ENCODE measurements at regions not wholly inside any gene's neighbourhood (a gene's known extent, or its start where the extent isn't known, plus 50 kb on each side); places are given as distances from the start of the nearest gene placed in this dataset.

GRCh38 chr2:63658176-63658968 lies 69.6 kb downstream of the MDH1 start:
- no peak overlapping the region for H3K27ac ChIP-seq
- DNase-seq (ENCODE audit: low spot score), result no peak
- POLR2A ChIA-PET (ENCODE audit: low non-redundant PET), result no interaction called here
- CTCF ChIA-PET, result no interaction called here
- TF ChIP-seq, protein P1, sequence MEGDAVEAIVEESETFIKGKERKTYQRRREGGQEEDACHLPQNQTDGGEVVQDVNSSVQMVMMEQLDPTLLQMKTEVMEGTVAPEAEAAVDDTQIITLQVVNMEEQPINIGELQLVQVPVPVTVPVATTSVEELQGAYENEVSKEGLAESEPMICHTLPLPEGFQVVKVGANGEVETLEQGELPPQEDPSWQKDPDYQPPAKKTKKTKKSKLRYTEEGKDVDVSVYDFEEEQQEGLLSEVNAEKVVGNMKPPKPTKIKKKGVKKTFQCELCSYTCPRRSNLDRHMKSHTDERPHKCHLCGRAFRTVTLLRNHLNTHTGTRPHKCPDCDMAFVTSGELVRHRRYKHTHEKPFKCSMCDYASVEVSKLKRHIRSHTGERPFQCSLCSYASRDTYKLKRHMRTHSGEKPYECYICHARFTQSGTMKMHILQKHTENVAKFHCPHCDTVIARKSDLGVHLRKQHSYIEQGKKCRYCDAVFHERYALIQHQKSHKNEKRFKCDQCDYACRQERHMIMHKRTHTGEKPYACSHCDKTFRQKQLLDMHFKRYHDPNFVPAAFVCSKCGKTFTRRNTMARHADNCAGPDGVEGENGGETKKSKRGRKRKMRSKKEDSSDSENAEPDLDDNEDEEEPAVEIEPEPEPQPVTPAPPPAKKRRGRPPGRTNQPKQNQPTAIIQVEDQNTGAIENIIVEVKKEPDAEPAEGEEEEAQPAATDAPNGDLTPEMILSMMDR (conservative IDR thresholded peaks at IDR 0.05; ENCODE audit: low read depth), result no peak

GRCh38 chr2:63660060-63660459 lies 71.3 kb downstream of the MDH1 start:
- TF ChIP-seq, protein P1 (conservative IDR thresholded peaks at IDR 0.05; ENCODE audit: low read depth), result no peak
- DNase-seq (ENCODE audit: low spot score), result no peak
- CTCF ChIA-PET, result interaction anchor here (0.5 to 0.6 kb wide), 2 partner anchors 201 to 1361 kb away, joined by 3 to 4 read pairs; no protein-coding TSS in a partner anchor
- H3K27ac ChIP-seq, result no peak overlapping the region
- POLR2A ChIA-PET (ENCODE audit: low non-redundant PET), result no interaction called here

- POLR2A ChIA-PET (ENCODE audit: low non-redundant PET), result no interaction called here
- CTCF ChIA-PET, result no interaction called here
- no peak overlapping the region for H3K27ac ChIP-seq
- TF ChIP-seq, protein P1 (conservative IDR thresholded peaks at IDR 0.05; ENCODE audit: low read depth), result no peak
- DNase-seq (ENCODE audit: low spot score), result peak; percentile 13
Observed at GRCh38 chr2:63661076-63661475, 72.3 kb downstream of the MDH1 start.

DNA sequence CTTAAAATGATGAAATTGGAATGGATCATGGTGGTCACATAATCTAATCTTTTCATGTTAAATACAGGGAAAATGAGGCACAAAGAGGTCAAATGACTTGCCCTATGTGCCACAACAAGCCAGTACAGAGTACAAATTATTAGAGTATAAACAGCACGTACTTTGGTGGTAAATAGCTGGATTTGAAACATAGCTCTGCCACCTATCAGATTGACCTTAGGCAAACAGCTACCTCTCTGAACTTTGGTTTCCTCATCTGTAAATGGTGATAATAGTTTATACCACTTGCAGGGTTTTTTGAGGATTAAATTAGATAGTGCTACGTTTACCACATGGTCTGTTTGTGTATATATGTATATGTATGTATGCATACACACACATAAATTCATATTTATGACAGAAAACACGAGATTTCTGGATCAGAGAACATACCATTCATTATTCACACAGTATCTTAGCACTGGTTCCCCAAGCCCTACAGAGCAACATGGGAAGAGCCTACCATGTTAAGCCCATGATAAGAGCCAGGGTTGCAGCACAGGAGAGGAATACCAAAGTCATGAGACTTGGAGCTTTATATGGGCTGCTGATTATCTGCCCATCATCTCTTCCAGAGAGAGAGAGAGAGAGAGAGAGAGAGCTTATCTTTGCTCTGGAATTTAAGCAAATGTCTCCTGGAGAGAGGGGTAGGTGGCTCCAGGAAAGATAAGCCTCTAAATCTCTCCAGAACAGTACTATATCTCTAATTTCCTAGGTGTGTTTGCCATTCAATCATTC lies 73.5 kb downstream of the MDH1 start:
- POLR2A ChIA-PET (ENCODE audit: low non-redundant PET), result no interaction called here
- no peak for DNase-seq (ENCODE audit: low spot score)
- CTCF ChIA-PET, result interaction anchor here (0.5 kb wide), 1 partner anchor 103 kb away, joined by 3 read pairs; no protein-coding TSS in a partner anchor
- TF ChIP-seq, protein P1 (conservative IDR thresholded peaks at IDR 0.05; ENCODE audit: low read depth), result no peak
- no peak overlapping the region for H3K27ac ChIP-seq

- CTCF ChIA-PET, result interaction anchor here (0.5 kb wide), 1 partner anchor 102 kb away, joined by 3 read pairs; no protein-coding TSS in a partner anchor
- TF ChIP-seq, protein P1 (conservative IDR thresholded peaks at IDR 0.05; ENCODE audit: low read depth), result no peak
Observed at GRCh38 chr2:63663013-63663864, 74.5 kb downstream of the MDH1 start.

GRCh38 chr2:63665091-63665490 lies 76.3 kb downstream of the MDH1 start:
- ChIA-PET POLR2A (ENCODE audit: low non-redundant PET) (no interaction called here), CTCF (no interaction called here)
- no peak overlapping the region for H3K27ac ChIP-seq
- DNase-seq (ENCODE audit: low spot score), result no peak
- TF ChIP-seq, protein P1 (conservative IDR thresholded peaks at IDR 0.05; ENCODE audit: low read depth), result no peak

More at GRCh38 chr2:63663013-63663864, 74.5 kb downstream of the MDH1 start:
- no peak for DNase-seq (ENCODE audit: low spot score)
- no peak overlapping the region for H3K27ac ChIP-seq
- POLR2A ChIA-PET (ENCODE audit: low non-redundant PET), result no interaction called here

All from RWPE1 (cell line).